ENCODE measurements at regions not wholly inside any gene's neighbourhood (a gene's known extent, or its start where the extent isn't known, plus 50 kb on each side); places are given as distances from the start of the nearest gene placed in this dataset.

DNA sequence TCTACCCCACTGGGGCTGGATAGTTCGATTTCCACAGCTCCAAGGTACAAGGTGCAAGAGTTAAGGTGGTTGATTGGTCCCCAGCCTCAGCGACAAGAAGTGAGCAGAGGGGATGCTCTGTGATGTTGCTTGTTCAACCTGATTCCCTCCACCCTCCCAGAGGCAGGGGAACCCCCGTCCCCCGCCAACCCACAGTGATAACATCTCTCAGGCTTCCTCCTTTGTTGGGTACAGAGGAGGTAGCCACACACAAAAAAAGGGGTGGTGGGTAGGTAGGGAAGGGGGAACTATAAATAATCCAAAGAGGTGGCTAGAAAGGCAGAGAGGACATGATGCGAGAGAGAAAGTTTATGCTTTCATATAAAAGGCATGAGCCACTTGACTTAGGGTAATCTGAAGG is 192.9 kb upstream of the POU3F3 start:
- TF ChIP-seq POLR2A (IDR thresholded peaks at IDR 0.05) (no peak), POLR2AphosphoS5 (IDR thresholded peaks at IDR 0.05) (no peak)
- TF ChIP-seq, protein P1, sequence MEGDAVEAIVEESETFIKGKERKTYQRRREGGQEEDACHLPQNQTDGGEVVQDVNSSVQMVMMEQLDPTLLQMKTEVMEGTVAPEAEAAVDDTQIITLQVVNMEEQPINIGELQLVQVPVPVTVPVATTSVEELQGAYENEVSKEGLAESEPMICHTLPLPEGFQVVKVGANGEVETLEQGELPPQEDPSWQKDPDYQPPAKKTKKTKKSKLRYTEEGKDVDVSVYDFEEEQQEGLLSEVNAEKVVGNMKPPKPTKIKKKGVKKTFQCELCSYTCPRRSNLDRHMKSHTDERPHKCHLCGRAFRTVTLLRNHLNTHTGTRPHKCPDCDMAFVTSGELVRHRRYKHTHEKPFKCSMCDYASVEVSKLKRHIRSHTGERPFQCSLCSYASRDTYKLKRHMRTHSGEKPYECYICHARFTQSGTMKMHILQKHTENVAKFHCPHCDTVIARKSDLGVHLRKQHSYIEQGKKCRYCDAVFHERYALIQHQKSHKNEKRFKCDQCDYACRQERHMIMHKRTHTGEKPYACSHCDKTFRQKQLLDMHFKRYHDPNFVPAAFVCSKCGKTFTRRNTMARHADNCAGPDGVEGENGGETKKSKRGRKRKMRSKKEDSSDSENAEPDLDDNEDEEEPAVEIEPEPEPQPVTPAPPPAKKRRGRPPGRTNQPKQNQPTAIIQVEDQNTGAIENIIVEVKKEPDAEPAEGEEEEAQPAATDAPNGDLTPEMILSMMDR (IDR thresholded peaks at IDR 0.05) = no peak
